ENCODE measurements at regions not wholly inside any gene's neighbourhood (a gene's known extent, or its start where the extent isn't known, plus 50 kb on each side); places are given as distances from the start of the nearest gene placed in this dataset.
A peak's percentile ranks its signal among the peaks of the same experiment; 100 is the strongest.

GRCh38 chr9:88221105-88221504 is 82.8 kb upstream of the SPATA31C2 start:
- no peak for FAIRE-seq

GRCh38 chr9:88220652-88221051 is 82.4 kb upstream of the SPATA31C2 start:
- FAIRE-seq, result no peak

- no peak for FAIRE-seq
Measured at GRCh38 chr9:88219601-88220000, 81.3 kb upstream of the SPATA31C2 start.

GRCh38 chr9:88218726-88219125 is 80.5 kb upstream of the SPATA31C2 start:
- FAIRE-seq, result no peak

- FAIRE-seq, result no peak
Measured at GRCh38 chr9:88216126-88216995, 78.1 kb upstream of the SPATA31C2 start.

- no peak for FAIRE-seq
Measured at GRCh38 chr9:88215196-88216125, 77.2 kb upstream of the SPATA31C2 start.

GRCh38 chr9:88202321-88202720 is 64.0 kb upstream of the SPATA31C2 start:
- no peak for FAIRE-seq

GRCh38 chr9:88198341-88198807 is 60.1 kb upstream of the SPATA31C2 start:
- FAIRE-seq, result no peak

GRCh38 chr9:88197781-88198340 is 59.6 kb upstream of the SPATA31C2 start:
- FAIRE-seq, result peak; percentile 89

GRCh38 chr9:88197016-88197415 is 58.7 kb upstream of the SPATA31C2 start:
- no peak for FAIRE-seq

- no peak for FAIRE-seq
Measured at GRCh38 chr9:88196142-88196790, 58.0 kb upstream of the SPATA31C2 start.

GRCh38 chr9:88193766-88194165 is 55.5 kb upstream of the SPATA31C2 start:
- no peak for FAIRE-seq

- FAIRE-seq, result no peak
Measured at GRCh38 chr9:88191456-88191855, 53.2 kb upstream of the SPATA31C2 start.

- no peak for FAIRE-seq
Measured at GRCh38 chr9:88189371-88189770, 51.1 kb upstream of the SPATA31C2 start.
